GM12878 (cell line): ENCODE measurements at regions not wholly inside any gene's neighbourhood (a gene's known extent, or its start where the extent isn't known, plus 50 kb on each side); places are given as distances from the start of the nearest gene placed in this dataset.

Experiments
- ATAC-seq: fragments of 200-7000 bp; cut with Tn5 transposase; 3 replicates; pipeline ENCODE4 v1.9.1; 2020; ENCODE audit warnings: mild to moderate bottlenecking, moderate library complexity
- BruUV-seq: library from RNA; stranded (reverse); fragments of 400-500 nt; replicated peaks from 2 replicates; lab custom pipeline; 2021; lab: Mats Ljungman, UMichigan
- CTCF ChIA-PET: fragments of 300-600 bp; sonication (Branson Sonifier 250); formaldehyde crosslinking; extraction: SDS; loops from one replicate; lab custom pipeline; 2021; ENCODE audit warnings: inconsistent platforms; lab: Yijun Ruan, JAX
- POLR2A ChIA-PET: fragments of 350-600 bp; formaldehyde crosslinking; extraction: SDS; loops from one replicate; lab custom pipeline; 2021; ENCODE audit warnings: inconsistent platforms; lab: Charles Lee
- RAD21 ChIA-PET: fragments of 300-600 bp; sonication (Branson Sonifier 250); formaldehyde crosslinking; loops from one replicate; lab custom pipeline; 2023; ENCODE audit warnings: antibody characterized with exemption; ENCODE audit not compliant: unreplicated experiment; lab: Charles Lee
- SMC1A ChIA-PET: fragments of 300-600 bp; sonication (Branson Sonifier 250); formaldehyde crosslinking; loops from one replicate; lab custom pipeline; 2023; ENCODE audit not compliant: unreplicated experiment, uncharacterized antibody; lab: Charles Lee
- DNase-seq: peaks from one replicate; pipeline ENCODE4 v3.0.0-alpha.2; 2011; ENCODE audit warnings: low read depth, low spot score
- FAIRE-seq: peaks from 3 replicates; lab custom pipeline; 2011; peaks lifted over from hg19 to GRCh38; lab: Jason Lieb, UNC
- H2AFZ ChIP-seq: 2 replicates; pipeline ENCODE4 v1.6.0; 2011; ENCODE audit warnings: low read depth, low read length, control low read depth; ENCODE audit not compliant: control insufficient read depth
- H3K27ac ChIP-seq: 2 replicates; pipeline ENCODE4 v1.5.1; 2011; ENCODE audit warnings: control low read depth; ENCODE audit not compliant: control insufficient read depth, insufficient read depth
- H3K27me3 ChIP-seq, 2 experiments: replicated peaks in 1 of 2; 2 replicates each; pipeline versions ENCODE4 v1.6.0 to v1.6.1; 2011; ENCODE audit warnings: low read length in 1 of 2; ENCODE audit not compliant: control insufficient read depth in 2 of 2, insufficient read depth in 2 of 2
- H3K36me3 ChIP-seq, 2 experiments: 2 replicates each; pipeline ENCODE4 v1.5.1; 2011; ENCODE audit warnings: low read length in 1 of 2; ENCODE audit not compliant: control insufficient read depth in 2 of 2, insufficient read depth in 2 of 2
- H3K4me1 ChIP-seq: 2 replicates; pipeline ENCODE4 v1.6.1; 2011; ENCODE audit warnings: mild to moderate bottlenecking, low read length, moderate library complexity, mixed read lengths; ENCODE audit not compliant: control insufficient read depth, insufficient read depth
- H3K4me2 ChIP-seq: 2 replicates; pipeline ENCODE4 v1.6.0; 2011; ENCODE audit warnings: control low read depth; ENCODE audit not compliant: control insufficient read depth, insufficient read depth
- H3K4me3 ChIP-seq: fragments of 200-600 bp; sonication (generic); 2 replicates; pipeline ENCODE4 v1.5.1; 2016
- H3K79me2 ChIP-seq: 2 replicates; pipeline ENCODE4 v1.6.0; 2011; ENCODE audit warnings: low read length; ENCODE audit not compliant: control insufficient read depth, insufficient read depth
- H3K9ac ChIP-seq: 2 replicates; pipeline ENCODE4 v1.8.0; 2011; ENCODE audit warnings: low read length, control low read depth, mixed read lengths; ENCODE audit not compliant: control insufficient read depth, insufficient read depth
- H3K9me3 ChIP-seq: replicated peaks from 3 replicates; pipeline ENCODE4 v1.5.1; 2011; ENCODE audit warnings: mild to moderate bottlenecking, low read length; ENCODE audit not compliant: control insufficient read depth, insufficient read depth
- H4K20me1 ChIP-seq: 2 replicates; pipeline ENCODE4 v1.6.0; 2011; ENCODE audit not compliant: control insufficient read depth, insufficient read depth
- EED ChIP-seq: sonication (generic); IDR thresholded peaks from 2 replicates; pipeline ENCODE4 v1.6.1; 2016; ENCODE audit warnings: antibody characterized with exemption, low read depth
- ESRRA ChIP-seq: IDR thresholded peaks from 2 replicates; pipeline ENCODE4 v1.6.1; 2012; ENCODE audit warnings: mild to moderate bottlenecking, low read length, improper control_type of control experiment
- HDGF ChIP-seq: fragments of 450-650 bp; IDR thresholded peaks from 2 replicates; pipeline ENCODE4 v1.6.1; 2016; ENCODE audit warnings: antibody characterized with exemption
- KAT2A ChIP-seq: conservative IDR thresholded peaks from 2 replicates; pipeline ENCODE4 v1.6.1; 2011; ENCODE audit warnings: low read depth, low read length; ENCODE audit not compliant: control insufficient read depth
- MYB ChIP-seq: fragments of 150-350 bp; IDR thresholded peaks from 2 replicates; pipeline ENCODE4 v1.6.1; 2014; ENCODE audit warnings: mild to moderate bottlenecking, low read depth, low read length, borderline replicate concordance
- NFXL1 ChIP-seq: fragments of 450-650 bp; IDR thresholded peaks from 2 replicates; pipeline ENCODE4 v1.6.1; 2017; ENCODE audit warnings: antibody characterized with exemption, mild to moderate bottlenecking, borderline replicate concordance
- RBBP5 ChIP-seq: fragments of 200-600 bp; sonication (generic); conservative IDR thresholded peaks from 2 replicates; pipeline ENCODE4 v1.6.1; 2016
- SIN3A ChIP-seq: IDR thresholded peaks from 2 replicates; pipeline ENCODE4 v1.6.1; 2012; ENCODE audit warnings: low read depth, low read length, improper control_type of control experiment
- SP1 ChIP-seq: IDR thresholded peaks from one replicate; pipeline ENCODE4 v1.6.1; 2011; ENCODE audit warnings: low read depth, low read length
- SPI1 ChIP-seq: IDR thresholded peaks from 2 replicates; pipeline ENCODE4 v1.6.1; 2011; ENCODE audit warnings: low read depth, mild to moderate bottlenecking, low read length, moderate library complexity, borderline replicate concordance; ENCODE audit not compliant: insufficient read depth
- STAT1 ChIP-seq: fragments of 450-650 bp; conservative IDR thresholded peaks from 2 replicates; pipeline ENCODE4 v1.6.1; 2014; ENCODE audit warnings: antibody characterized with exemption, mild to moderate bottlenecking
- TCF7 ChIP-seq: IDR thresholded peaks from 2 replicates; pipeline ENCODE4 v1.6.1; 2014; ENCODE audit warnings: antibody characterized with exemption, borderline replicate concordance
- WGBS: methylation state at CpG from one replicate; pipeline ENCODE4 v1.1.6; 2016; ENCODE audit warnings: low lambda C conversion rate; ENCODE audit not compliant: insufficient replicate concordance, insufficient coverage; ENCODE audit errors: missing lambda C conversion rate; 5-methylcytosine and 5-hydroxymethylcytosine counted together
- in situ Hi-C: fragments of 300-500 bp; cut with MboI; formaldehyde crosslinking; loops from 9 replicates; pipeline ENCODE4 v1.14.3; 2018; ENCODE audit warnings: mixed read lengths
- intact Hi-C: fragments of 100-400 bp; cut with micrococcal nuclease; formaldehyde crosslinking; loops from one replicate; pipeline ENCODE4 v1.14.2; 2022; ENCODE audit not compliant: unreplicated experiment

DNA sequence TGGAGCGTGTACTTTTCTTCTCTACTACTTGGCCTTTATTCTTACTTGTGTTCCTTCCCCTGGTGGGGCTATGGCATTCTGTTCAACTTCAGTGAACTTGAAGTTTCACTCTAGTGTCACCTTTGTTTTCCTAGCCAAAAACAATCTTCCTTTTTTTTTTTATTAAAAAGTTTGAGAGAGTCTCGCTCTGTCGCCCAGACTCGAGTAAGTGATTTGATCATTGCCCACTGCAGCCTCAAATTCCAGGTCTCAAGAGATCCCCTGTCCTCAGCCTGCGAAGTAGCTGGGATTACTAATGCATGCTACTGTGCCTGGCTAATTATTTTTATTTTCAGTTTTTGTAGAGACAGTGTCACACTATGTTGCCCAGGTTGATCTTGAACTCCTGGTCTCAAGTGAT lies 124.8 kb downstream of the SST start:
- ChIA-PET CTCF (no interaction called here), POLR2A (no interaction called here), RAD21 (no interaction called here), SMC1A (no interaction called here)
- intact Hi-C loops, result no loop called here
- BruUV-seq, result no TSS peak
- FAIRE-seq, result no peak
- Histone ChIP-seq H3K27me3 (peaks cover 0 to 2% of the 10 kb centered on the region in 2 experiments; a peak in 1 of 4 replicates), H3K79me2 (no peaks in the 10 kb centered on the region), H2AFZ (no peak overlapping the region), H4K20me1 (no peaks in the 10 kb centered on the region; the same call in 1 of the 2 replicates), H3K36me3 (no peaks in the 10 kb centered on the region), H3K27ac (no peak overlapping the region), H3K4me3 (no peak overlapping the region), H3K4me2 (no peak overlapping the region), H3K9ac (no peak overlapping the region), H3K4me1 (no peaks in the 10 kb centered on the region), H3K9me3 (no peaks in the 10 kb centered on the region)
- 52% methylated on average over 5 of the region's 5 CpGs for WGBS
- TF ChIP-seq SIN3A (no peak), STAT1 (no peak), SP1 (no peak), HDGF (no peak), MYB (no peak), RBBP5 (no peak), TCF7 (no peak), NFXL1 (no peak), ESRRA (no peak), EED (no peak), KAT2A (no peak), SPI1 (no peak)
- in situ Hi-C loops, result no loop called here
- ATAC-seq, result no peak
- DNase-seq, result no peak
